ENCODE measurements at regions not wholly inside any gene's neighbourhood (a gene's known extent, or its start where the extent isn't known, plus 50 kb on each side); places are given as distances from the start of the nearest gene placed in this dataset.

DNA sequence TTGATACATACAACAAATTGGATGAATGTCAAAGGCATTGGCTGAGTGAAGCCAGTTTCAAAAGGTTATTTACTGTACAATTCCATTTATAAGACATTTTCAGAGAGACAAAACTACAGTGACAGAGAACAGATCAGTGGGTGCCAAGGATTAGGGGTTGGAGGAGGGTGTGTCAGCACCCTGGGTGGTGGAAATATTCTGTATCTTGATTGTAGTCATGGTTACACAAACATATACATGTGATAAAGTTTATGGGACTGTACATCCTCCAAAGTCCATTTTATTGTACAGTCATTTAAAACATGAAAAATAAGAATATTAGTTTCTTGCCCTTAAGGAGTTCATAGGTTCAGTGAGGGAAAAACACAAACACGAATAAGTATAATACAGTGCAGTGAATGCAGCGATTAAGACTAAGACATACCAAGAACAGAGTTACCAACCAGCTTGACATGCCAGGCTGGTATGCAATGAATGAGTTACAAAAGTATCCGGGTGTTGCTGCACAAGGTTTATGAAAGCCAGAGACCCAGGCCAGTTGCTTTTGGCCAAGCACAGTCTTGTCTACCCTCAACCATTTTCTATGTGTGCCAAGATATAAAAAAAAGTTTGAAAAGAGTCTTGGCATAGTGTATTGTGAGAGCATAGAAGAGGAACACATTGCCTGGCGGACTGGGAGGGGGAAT, 123.6 kb downstream of the MSL3 start:
- WGBS, 2 donors (ENCODE audit: low coverage in 1 of 2): 56 to 65% methylated on average over 3 to 4 of the region's 4 CpGs
- TF ChIP-seq EP300 (IDR thresholded peaks at IDR 0.05) (no peak), POLR2AphosphoS5 (IDR thresholded peaks at IDR 0.05) (no peak), POLR2A (IDR thresholded peaks at IDR 0.05) (no peak)
- TF ChIP-seq, protein P1, sequence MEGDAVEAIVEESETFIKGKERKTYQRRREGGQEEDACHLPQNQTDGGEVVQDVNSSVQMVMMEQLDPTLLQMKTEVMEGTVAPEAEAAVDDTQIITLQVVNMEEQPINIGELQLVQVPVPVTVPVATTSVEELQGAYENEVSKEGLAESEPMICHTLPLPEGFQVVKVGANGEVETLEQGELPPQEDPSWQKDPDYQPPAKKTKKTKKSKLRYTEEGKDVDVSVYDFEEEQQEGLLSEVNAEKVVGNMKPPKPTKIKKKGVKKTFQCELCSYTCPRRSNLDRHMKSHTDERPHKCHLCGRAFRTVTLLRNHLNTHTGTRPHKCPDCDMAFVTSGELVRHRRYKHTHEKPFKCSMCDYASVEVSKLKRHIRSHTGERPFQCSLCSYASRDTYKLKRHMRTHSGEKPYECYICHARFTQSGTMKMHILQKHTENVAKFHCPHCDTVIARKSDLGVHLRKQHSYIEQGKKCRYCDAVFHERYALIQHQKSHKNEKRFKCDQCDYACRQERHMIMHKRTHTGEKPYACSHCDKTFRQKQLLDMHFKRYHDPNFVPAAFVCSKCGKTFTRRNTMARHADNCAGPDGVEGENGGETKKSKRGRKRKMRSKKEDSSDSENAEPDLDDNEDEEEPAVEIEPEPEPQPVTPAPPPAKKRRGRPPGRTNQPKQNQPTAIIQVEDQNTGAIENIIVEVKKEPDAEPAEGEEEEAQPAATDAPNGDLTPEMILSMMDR (IDR thresholded peaks at IDR 0.05): no peak
- ATAC-seq: no peak

DNA sequence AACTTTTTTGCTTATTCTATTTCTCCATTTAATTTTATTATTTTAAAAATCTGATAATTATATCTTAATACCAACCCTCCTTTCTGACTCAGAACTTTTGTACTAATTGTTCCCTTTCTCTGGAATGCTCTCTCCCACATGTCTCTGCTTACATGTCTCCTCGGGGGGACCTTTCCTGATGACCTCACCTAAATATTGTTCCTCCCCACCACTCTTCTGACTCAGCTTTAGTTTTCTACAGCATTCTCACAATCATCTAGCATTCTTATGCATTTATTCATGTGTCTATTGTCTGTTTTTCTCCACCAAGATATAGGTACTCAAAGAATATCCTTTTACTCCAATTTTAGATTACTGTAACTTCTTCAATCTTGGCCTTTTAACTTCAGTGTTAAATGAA, 128.7 kb downstream of the MSL3 start:
- Histone ChIP-seq H3K4me3 (no peak overlapping the region), H3K9me3 (no peaks in the 10 kb centered on the region), H3K27me3 (no peaks in the 10 kb centered on the region), H3K36me3 (no peaks in the 10 kb centered on the region), H3K27ac (no peak overlapping the region), H3K4me1 (no peaks in the 10 kb centered on the region)
- TF ChIP-seq POLR2AphosphoS5 (IDR thresholded peaks at IDR 0.05) (no peak), EP300 (IDR thresholded peaks at IDR 0.05) (no peak), POLR2A (IDR thresholded peaks at IDR 0.05) (no peak)
- TF ChIP-seq, protein P1 (IDR thresholded peaks at IDR 0.05): no peak
- ATAC-seq: no peak
- whole genome bisulfite sequencing, 2 donors (ENCODE audit: low coverage in 1 of 2): 60% methylated on average over 1 of the region's 1 CpG; no CpG with 5 or more reads in 1 of the 2 donors

More for the DNA sequence above, 123.6 kb downstream of the MSL3 start:
- Histone ChIP-seq H3K36me3 (no peaks in the 10 kb centered on the region), H3K27ac (no peak overlapping the region), H3K4me1 (no peaks in the 10 kb centered on the region), H3K27me3 (no peaks in the 10 kb centered on the region), H3K4me3 (no peak overlapping the region), H3K9me3 (no peaks in the 10 kb centered on the region)

GRCh38 chrX:11887175-11887574, 129.1 kb downstream of the MSL3 start:
- H3K36me3 ChIP-seq: no peaks in the 10 kb centered on the region
- H3K27ac ChIP-seq: no peak overlapping the region
- H3K27me3 ChIP-seq: no peaks in the 10 kb centered on the region
- no peak for TF ChIP-seq EP300 (IDR thresholded peaks at IDR 0.05)
- no peak for TF ChIP-seq POLR2A (IDR thresholded peaks at IDR 0.05)
- TF ChIP-seq POLR2AphosphoS5 (IDR thresholded peaks at IDR 0.05): no peak
- TF ChIP-seq, protein P1 (IDR thresholded peaks at IDR 0.05): no peak
- H3K4me3 ChIP-seq: no peak overlapping the region
- ATAC-seq: no peak
- no peaks in the 10 kb centered on the region for H3K9me3 ChIP-seq
- WGBS, 2 donors (ENCODE audit: low coverage in 1 of 2): 100% methylated on average over 1 of the region's 2 CpGs; no CpG with 5 or more reads in 1 of the 2 donors
- H3K4me1 ChIP-seq: no peaks in the 10 kb centered on the region

GRCh38 chrX:11888421-11888820, 130.4 kb downstream of the MSL3 start:
- ATAC-seq: no peak
- Histone ChIP-seq H3K4me3 (no peak overlapping the region), H3K4me1 (no peaks in the 10 kb centered on the region), H3K9me3 (no peaks in the 10 kb centered on the region), H3K36me3 (no peaks in the 10 kb centered on the region), H3K27me3 (no peaks in the 10 kb centered on the region), H3K27ac (no peak overlapping the region)
- TF ChIP-seq, protein P1 (IDR thresholded peaks at IDR 0.05): no peak
- TF ChIP-seq EP300 (IDR thresholded peaks at IDR 0.05) (no peak), POLR2AphosphoS5 (IDR thresholded peaks at IDR 0.05) (no peak), POLR2A (IDR thresholded peaks at IDR 0.05) (no peak)

DNA sequence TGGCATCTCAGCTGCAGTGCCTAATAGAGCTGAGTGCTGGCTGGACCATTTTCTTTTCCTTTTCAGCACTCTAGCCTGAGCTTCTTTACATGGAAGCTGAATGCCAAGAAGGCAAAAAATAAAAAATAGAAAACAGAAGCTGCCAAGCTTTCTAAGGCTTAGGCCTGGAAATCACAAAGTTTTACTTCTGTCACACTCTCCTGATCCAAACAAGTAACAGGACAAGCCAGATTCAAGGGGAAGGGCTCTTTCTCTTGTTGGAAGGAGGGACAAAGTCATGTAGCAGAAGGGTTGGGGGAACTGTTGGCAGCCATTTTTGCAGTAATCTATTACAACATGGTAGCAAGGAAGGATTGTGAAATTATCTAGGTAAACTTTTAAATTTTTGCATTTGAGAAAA, 131.8 kb downstream of the MSL3 start:
- H3K27me3 ChIP-seq: no peaks in the 10 kb centered on the region
- no peaks in the 10 kb centered on the region for H3K36me3 ChIP-seq
- H3K4me1 ChIP-seq: no peaks in the 10 kb centered on the region
- H3K4me3 ChIP-seq: no peak overlapping the region
- TF ChIP-seq POLR2A (IDR thresholded peaks at IDR 0.05): no peak
- no peak for TF ChIP-seq EP300 (IDR thresholded peaks at IDR 0.05)
- TF ChIP-seq, protein P1 (IDR thresholded peaks at IDR 0.05): no peak
- TF ChIP-seq POLR2AphosphoS5 (IDR thresholded peaks at IDR 0.05): no peak
- no peaks in the 10 kb centered on the region for H3K9me3 ChIP-seq
- no peak overlapping the region for H3K27ac ChIP-seq
- ATAC-seq: no peak

Data from gastroesophageal sphincter (tissue), 4 donors.